Liver (tissue), 8 donors: ENCODE measurements at regions not wholly inside any gene's neighbourhood (a gene's known extent, or its start where the extent isn't known, plus 50 kb on each side); places are given as distances from the start of the nearest gene placed in this dataset.

Experiments used
- DNase-seq: peaks from one replicate; pipeline ENCODE4 v3.0.0-alpha.2; 2017; ENCODE audit warnings: low spot score
- H3K27ac ChIP-seq, 2 donors: one replicate each; pipeline ENCODE4 v1.7.0; 2013; ENCODE audit warnings: inconsistent platforms in 2 of 2, low read length in 2 of 2, control low read depth in 1 of 2, low read depth in 1 of 2, mild to moderate bottlenecking in 1 of 2
- H3K27me3 ChIP-seq, 4 donors: one replicate each; pipeline versions ENCODE4 v1.6.1 to v1.7.0; 2013; ENCODE audit warnings: low read length in 3 of 4, inconsistent platforms in 1 of 4, mild to moderate bottlenecking in 1 of 4, moderate library complexity in 1 of 4; ENCODE audit not compliant: control insufficient read depth in 4 of 4, insufficient read depth in 4 of 4
- H3K36me3 ChIP-seq, 4 donors: one replicate each; pipeline versions ENCODE4 v1.6.1 to v1.7.0; 2013; ENCODE audit warnings: low read length in 3 of 4, mild to moderate bottlenecking in 3 of 4, low read depth in 1 of 4, moderate library complexity in 1 of 4; ENCODE audit not compliant: control insufficient read depth in 4 of 4, insufficient read depth in 3 of 4
- H3K4me1 ChIP-seq, 4 donors: one replicate each; pipeline versions ENCODE4 v1.6.1 to v1.7.0; 2013; ENCODE audit warnings: low read length in 3 of 4, mild to moderate bottlenecking in 3 of 4, moderate library complexity in 1 of 4; ENCODE audit not compliant: control insufficient read depth in 4 of 4, insufficient read depth in 4 of 4
- H3K4me3 ChIP-seq, 3 donors: one replicate each; pipeline versions ENCODE4 v1.6.1 to v1.7.0; 2013; ENCODE audit warnings: low read length in 3 of 3, control low read depth in 1 of 3, low read depth in 1 of 3, mild to moderate bottlenecking in 1 of 3
- H3K9ac ChIP-seq, 2 donors: one replicate each; pipeline ENCODE4 v1.7.0; 2013; ENCODE audit warnings: low read length in 2 of 2, mild to moderate bottlenecking in 2 of 2, moderate library complexity in 2 of 2, control low read depth in 1 of 2, low read depth in 1 of 2
- H3K9me3 ChIP-seq, 4 donors: one replicate each; pipeline versions ENCODE4 v1.6.1 to v1.7.0; 2013; ENCODE audit warnings: low read length in 3 of 4; ENCODE audit not compliant: control insufficient read depth in 4 of 4
- ATF3 ChIP-seq: IDR thresholded peaks from 2 replicates; pipeline ENCODE4 v1.6.1; 2016; ENCODE audit warnings: antibody characterized with exemption
- CTCF ChIP-seq: fragments of 150-350 bp; IDR thresholded peaks from 2 replicates; pipeline ENCODE4 v1.5.1; 2017; ENCODE audit warnings: improper control_type of control experiment, low read depth, low read length; ENCODE audit not compliant: missing input control
- EGR1 ChIP-seq, 2 donors: IDR thresholded peaks; 2 replicates each; pipeline ENCODE4 v1.6.1; 2016 to 2018; ENCODE audit warnings: antibody characterized with exemption in 2 of 2, low read depth in 2 of 2
- FOXA1 ChIP-seq: IDR thresholded peaks from 2 replicates; pipeline ENCODE4 v1.6.1; 2016; ENCODE audit warnings: antibody characterized with exemption
- FOXA2 ChIP-seq: IDR thresholded peaks from 2 replicates; pipeline ENCODE4 v1.6.1; 2016; ENCODE audit warnings: antibody characterized with exemption
- HNF4A ChIP-seq, 2 donors: conservative IDR thresholded peaks; 2 replicates each; pipeline ENCODE4 v1.6.1; 2016; ENCODE audit warnings: antibody characterized with exemption in 2 of 2, mild to moderate bottlenecking in 2 of 2
- HNF4G ChIP-seq: IDR thresholded peaks from 2 replicates; pipeline ENCODE4 v1.6.1; 2016; ENCODE audit warnings: antibody characterized with exemption
- JUND ChIP-seq, 2 donors: IDR thresholded peaks; 2 replicates each; pipeline ENCODE4 v1.6.1; 2016; ENCODE audit warnings: antibody characterized with exemption in 2 of 2
- MAX ChIP-seq: IDR thresholded peaks from 2 replicates; pipeline ENCODE4 v1.6.1; 2016; ENCODE audit warnings: antibody characterized with exemption
- RAD21 ChIP-seq, 2 donors: IDR thresholded peaks; 2 replicates each; pipeline ENCODE4 v1.6.1; 2016; ENCODE audit warnings: antibody characterized with exemption in 2 of 2, mild to moderate bottlenecking in 2 of 2
- REST ChIP-seq: IDR thresholded peaks from 2 replicates; pipeline ENCODE4 v1.6.1; 2016; ENCODE audit warnings: antibody characterized with exemption, mild to moderate bottlenecking
- RXRA ChIP-seq, 2 donors: IDR thresholded peaks; 2 replicates each; pipeline ENCODE4 v1.6.1; 2017 to 2018; ENCODE audit warnings: antibody characterized with exemption in 2 of 2, mild to moderate bottlenecking in 1 of 2
- SP1 ChIP-seq: IDR thresholded peaks from 2 replicates; pipeline ENCODE4 v1.6.1; 2018; ENCODE audit warnings: antibody characterized with exemption, mild to moderate bottlenecking
- TAF1 ChIP-seq: conservative IDR thresholded peaks from 2 replicates; pipeline ENCODE4 v1.6.1; 2016; ENCODE audit warnings: antibody characterized with exemption, mild to moderate bottlenecking
- YY1 ChIP-seq: IDR thresholded peaks from 2 replicates; pipeline ENCODE4 v1.6.1; 2016; ENCODE audit warnings: antibody characterized with exemption, mild to moderate bottlenecking
- ZBTB33 ChIP-seq: IDR thresholded peaks from 2 replicates; pipeline ENCODE4 v1.6.1; 2016; ENCODE audit warnings: antibody characterized with exemption
- WGBS: extraction: QIAGEN DNeasy Blood & Tissue Kit; methylation state at CpG from one replicate; pipeline ENCODE4 v1.1.7; 2013; 5-methylcytosine and 5-hydroxymethylcytosine counted together
- donor health status: healthy.
- donor health status: healthy.
- donor health status: healthy.
- donor health status: healthy.
- donor health status: healthy.

GRCh38 chr12:25058012-25058411 lies 109.1 kb upstream of the BCAT1 start:
- H3K4me1 ChIP-seq = peaks cover 0 to 4% (median 1%) of the 10 kb centered on the region in 4 donors
- H3K4me3 ChIP-seq = no peak overlapping the region
- no peak overlapping the region for H3K27ac ChIP-seq
- no peaks in the 10 kb centered on the region for H3K27me3 ChIP-seq
- no peak overlapping the region for H3K9ac ChIP-seq
- no peaks in the 10 kb centered on the region for H3K36me3 ChIP-seq
- 90% methylated on average over 5 of the region's 5 CpGs for WGBS
- TF ChIP-seq SP1 (no peak), MAX (no peak), EGR1 (IDR thresholded peaks at IDR 0.05; ENCODE audit: low read depth in 2 of 2) (no peak), TAF1 (no peak), FOXA1 (no peak), RXRA (IDR thresholded peaks at IDR 0.05) (no peak), REST (no peak), FOXA2 (no peak), HNF4A (conservative IDR thresholded peaks at IDR 0.05) (no peak), JUND (IDR thresholded peaks at IDR 0.05) (no peak), ATF3 (no peak), RAD21 (IDR thresholded peaks at IDR 0.05) (no peak), ZBTB33 (no peak), YY1 (no peak), HNF4G (no peak)
- H3K9me3 ChIP-seq = no peaks in the 10 kb centered on the region
- no peak for DNase-seq

GRCh38 chr12:25056486-25057130 lies 107.7 kb upstream of the BCAT1 start:
- H3K4me3 ChIP-seq = no peak overlapping the region
- H3K9ac ChIP-seq = no peak overlapping the region
- 82% methylated on average over 3 of the region's 3 CpGs for WGBS
- no peaks in the 10 kb centered on the region for H3K27me3 ChIP-seq
- H3K9me3 ChIP-seq = no peaks in the 10 kb centered on the region
- no peak for TF ChIP-seq MAX
- no peak for TF ChIP-seq SP1
- TF ChIP-seq ZBTB33 = no peak
- no peak for TF ChIP-seq CTCF
- peaks cover 0 to 9% (median 6%) of the 10 kb centered on the region in 4 donors for H3K4me1 ChIP-seq
- H3K36me3 ChIP-seq = no peaks in the 10 kb centered on the region
- H3K27ac ChIP-seq = no peak overlapping the region
- no peak for DNase-seq
